ENCODE measurements at regions not wholly inside any gene's neighbourhood (a gene's known extent, or its start where the extent isn't known, plus 50 kb on each side); places are given as distances from the start of the nearest gene placed in this dataset.

GRCh38 chr12:58509116-58509885 is 411.0 kb downstream of the LRIG3 start:
- Histone ChIP-seq H3K9ac (ENCODE audit: low read depth in 1 of 2, low read length in 2 of 2) (no peak overlapping the region), H3K36me3 (ENCODE audit: control insufficient read depth in 4 of 4, insufficient read depth in 3 of 4, low read depth in 1 of 4, low read length in 3 of 4) (no peaks in the 10 kb centered on the region), H3K27me3 (ENCODE audit: control insufficient read depth in 4 of 4, insufficient read depth in 4 of 4, low read length in 3 of 4) (no peaks in the 10 kb centered on the region), H3K4me3 (ENCODE audit: low read depth in 1 of 3, low read length in 3 of 3) (no peak overlapping the region), H3K27ac (ENCODE audit: low read depth in 1 of 2, low read length in 2 of 2) (no peak overlapping the region), H3K9me3 (ENCODE audit: control insufficient read depth in 4 of 4, low read length in 3 of 4) (peaks cover 0 to 1% (median 0%) of the 10 kb centered on the region in 4 donors), H3K4me1 (ENCODE audit: control insufficient read depth in 4 of 4, insufficient read depth in 4 of 4, low read length in 3 of 4) (no peaks in the 10 kb centered on the region)
- TF ChIP-seq TAF1 (conservative IDR thresholded peaks at IDR 0.05) (no peak), HNF4A (conservative IDR thresholded peaks at IDR 0.05) (no peak), HNF4G (IDR thresholded peaks at IDR 0.05) (no peak), FOXA1 (IDR thresholded peaks at IDR 0.05) (no peak), NR2F2 (IDR thresholded peaks at IDR 0.05) (no peak), JUND (IDR thresholded peaks at IDR 0.05) (no peak), EGR1 (IDR thresholded peaks at IDR 0.05; ENCODE audit: low read depth in 2 of 2) (no peak)
- TF ChIP-seq, protein P1, sequence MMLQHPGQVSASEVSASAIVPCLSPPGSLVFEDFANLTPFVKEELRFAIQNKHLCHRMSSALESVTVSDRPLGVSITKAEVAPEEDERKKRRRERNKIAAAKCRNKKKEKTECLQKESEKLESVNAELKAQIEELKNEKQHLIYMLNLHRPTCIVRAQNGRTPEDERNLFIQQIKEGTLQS (IDR thresholded peaks at IDR 0.05): no peak
- 79% methylated on average over 5 of the region's 5 CpGs for WGBS
- DNase-seq (ENCODE audit: low spot score): no peak

DNA sequence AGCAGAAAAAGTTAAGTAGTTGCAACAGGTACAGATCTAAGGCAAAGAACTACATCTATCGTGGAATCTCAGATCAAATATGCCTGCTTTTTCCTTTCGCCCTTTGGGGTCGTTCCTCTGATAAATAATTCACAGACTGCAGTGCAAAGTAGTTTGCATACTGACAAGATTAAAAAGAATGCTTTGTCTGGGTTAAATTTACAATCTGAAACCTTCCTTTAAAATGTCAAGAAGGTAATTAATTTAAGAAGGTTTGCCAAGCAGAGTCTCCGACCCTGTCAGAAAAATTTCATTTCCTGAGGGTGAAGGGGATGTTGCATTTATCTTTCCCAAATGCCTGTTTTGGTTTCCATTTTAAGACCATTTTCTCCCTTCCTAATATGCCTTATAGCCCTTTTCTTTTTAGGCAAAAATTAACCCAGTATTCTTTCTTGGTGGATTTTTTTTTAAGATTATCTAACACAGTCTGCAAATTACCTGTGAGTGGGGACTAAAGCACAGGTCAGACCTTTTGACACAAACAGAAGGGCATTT is 406.9 kb downstream of the LRIG3 start:
- H3K9me3 ChIP-seq (ENCODE audit: control insufficient read depth in 4 of 4, low read length in 3 of 4): peaks cover 0 to 7% (median 3%) of the 10 kb centered on the region in 4 donors
- DNase-seq (ENCODE audit: low spot score): no peak
- TF ChIP-seq FOXA1 (IDR thresholded peaks at IDR 0.05) (no peak), MAX (IDR thresholded peaks at IDR 0.05) (no peak), EGR1 (IDR thresholded peaks at IDR 0.05; ENCODE audit: low read depth in 2 of 2) (no peak), FOXA2 (IDR thresholded peaks at IDR 0.05) (no peak), HNF4A (conservative IDR thresholded peaks at IDR 0.05) (no peak)
- TF ChIP-seq, protein P1 (IDR thresholded peaks at IDR 0.05): no peak
- H3K27ac ChIP-seq (ENCODE audit: low read depth in 1 of 2, low read length in 2 of 2): no peak overlapping the region
- no peak overlapping the region for H3K4me3 ChIP-seq (ENCODE audit: low read depth in 1 of 3, low read length in 3 of 3)
- no peaks in the 10 kb centered on the region for H3K27me3 ChIP-seq (ENCODE audit: control insufficient read depth in 4 of 4, insufficient read depth in 4 of 4, low read length in 3 of 4)
- no peaks in the 10 kb centered on the region for H3K36me3 ChIP-seq (ENCODE audit: control insufficient read depth in 4 of 4, insufficient read depth in 3 of 4, low read depth in 1 of 4, low read length in 3 of 4)
- no peaks in the 10 kb centered on the region for H3K4me1 ChIP-seq (ENCODE audit: control insufficient read depth in 4 of 4, insufficient read depth in 4 of 4, low read length in 3 of 4)
- no peak overlapping the region for H3K9ac ChIP-seq (ENCODE audit: low read depth in 1 of 2, low read length in 2 of 2)
- 33% methylated on average over 4 of the region's 4 CpGs for WGBS

- no peak for TF ChIP-seq FOXA1 (IDR thresholded peaks at IDR 0.05)
- TF ChIP-seq HNF4G (IDR thresholded peaks at IDR 0.05): no peak
- no peak for TF ChIP-seq YY1 (IDR thresholded peaks at IDR 0.05)
- no peak for TF ChIP-seq REST (IDR thresholded peaks at IDR 0.05)
- TF ChIP-seq, protein P2, sequence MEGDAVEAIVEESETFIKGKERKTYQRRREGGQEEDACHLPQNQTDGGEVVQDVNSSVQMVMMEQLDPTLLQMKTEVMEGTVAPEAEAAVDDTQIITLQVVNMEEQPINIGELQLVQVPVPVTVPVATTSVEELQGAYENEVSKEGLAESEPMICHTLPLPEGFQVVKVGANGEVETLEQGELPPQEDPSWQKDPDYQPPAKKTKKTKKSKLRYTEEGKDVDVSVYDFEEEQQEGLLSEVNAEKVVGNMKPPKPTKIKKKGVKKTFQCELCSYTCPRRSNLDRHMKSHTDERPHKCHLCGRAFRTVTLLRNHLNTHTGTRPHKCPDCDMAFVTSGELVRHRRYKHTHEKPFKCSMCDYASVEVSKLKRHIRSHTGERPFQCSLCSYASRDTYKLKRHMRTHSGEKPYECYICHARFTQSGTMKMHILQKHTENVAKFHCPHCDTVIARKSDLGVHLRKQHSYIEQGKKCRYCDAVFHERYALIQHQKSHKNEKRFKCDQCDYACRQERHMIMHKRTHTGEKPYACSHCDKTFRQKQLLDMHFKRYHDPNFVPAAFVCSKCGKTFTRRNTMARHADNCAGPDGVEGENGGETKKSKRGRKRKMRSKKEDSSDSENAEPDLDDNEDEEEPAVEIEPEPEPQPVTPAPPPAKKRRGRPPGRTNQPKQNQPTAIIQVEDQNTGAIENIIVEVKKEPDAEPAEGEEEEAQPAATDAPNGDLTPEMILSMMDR (IDR thresholded peaks at IDR 0.05; ENCODE audit: low read depth, low read length, missing input control): no peak
- TF ChIP-seq, protein P3, sequence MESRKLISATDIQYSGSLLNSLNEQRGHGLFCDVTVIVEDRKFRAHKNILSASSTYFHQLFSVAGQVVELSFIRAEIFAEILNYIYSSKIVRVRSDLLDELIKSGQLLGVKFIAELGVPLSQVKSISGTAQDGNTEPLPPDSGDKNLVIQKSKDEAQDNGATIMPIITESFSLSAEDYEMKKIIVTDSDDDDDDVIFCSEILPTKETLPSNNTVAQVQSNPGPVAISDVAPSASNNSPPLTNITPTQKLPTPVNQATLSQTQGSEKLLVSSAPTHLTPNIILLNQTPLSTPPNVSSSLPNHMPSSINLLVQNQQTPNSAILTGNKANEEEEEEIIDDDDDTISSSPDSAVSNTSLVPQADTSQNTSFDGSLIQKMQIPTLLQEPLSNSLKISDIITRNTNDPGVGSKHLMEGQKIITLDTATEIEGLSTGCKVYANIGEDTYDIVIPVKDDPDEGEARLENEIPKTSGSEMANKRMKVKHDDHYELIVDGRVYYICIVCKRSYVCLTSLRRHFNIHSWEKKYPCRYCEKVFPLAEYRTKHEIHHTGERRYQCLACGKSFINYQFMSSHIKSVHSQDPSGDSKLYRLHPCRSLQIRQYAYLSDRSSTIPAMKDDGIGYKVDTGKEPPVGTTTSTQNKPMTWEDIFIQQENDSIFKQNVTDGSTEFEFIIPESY (IDR thresholded peaks at IDR 0.05): no peak
- TF ChIP-seq RXRA (IDR thresholded peaks at IDR 0.05): no peak
- TF ChIP-seq SP1 (IDR thresholded peaks at IDR 0.05): no peak
- TF ChIP-seq HNF4A (conservative IDR thresholded peaks at IDR 0.05): no peak
- TF ChIP-seq FOXA2 (IDR thresholded peaks at IDR 0.05): no peak
- no peak overlapping the region for H3K9ac ChIP-seq (ENCODE audit: low read depth in 1 of 2, low read length in 2 of 2)
Measured at GRCh38 chr12:58513852-58514251, 406.5 kb downstream of the LRIG3 start.

More at GRCh38 chr12:58513852-58514251, 406.5 kb downstream of the LRIG3 start:
- Histone ChIP-seq H3K27me3 (ENCODE audit: control insufficient read depth in 4 of 4, insufficient read depth in 4 of 4, low read length in 3 of 4) (no peaks in the 10 kb centered on the region), H3K9me3 (ENCODE audit: control insufficient read depth in 4 of 4, low read length in 3 of 4) (peaks cover 0 to 11% (median 4%) of the 10 kb centered on the region in 4 donors), H3K36me3 (ENCODE audit: control insufficient read depth in 4 of 4, insufficient read depth in 3 of 4, low read depth in 1 of 4, low read length in 3 of 4) (no peaks in the 10 kb centered on the region), H3K4me3 (ENCODE audit: low read depth in 1 of 3, low read length in 3 of 3) (no peak overlapping the region), H3K4me1 (ENCODE audit: control insufficient read depth in 4 of 4, insufficient read depth in 4 of 4, low read length in 3 of 4) (no peaks in the 10 kb centered on the region), H3K27ac (ENCODE audit: low read depth in 1 of 2, low read length in 2 of 2) (no peak overlapping the region)
- DNase-seq (ENCODE audit: low spot score): no peak
- WGBS: 62% methylated on average over 4 of the region's 4 CpGs

Measured in liver (tissue), 8 donors.